ENCODE measurements at regions not wholly inside any gene's neighbourhood (a gene's known extent, or its start where the extent isn't known, plus 50 kb on each side); places are given as distances from the start of the nearest gene placed in this dataset.
"Not testable (repeated sequence)": the region's sequence is repeated elsewhere in the genome, so short reads cannot be mapped to it uniquely, and the experiment has no call there.

DNA sequence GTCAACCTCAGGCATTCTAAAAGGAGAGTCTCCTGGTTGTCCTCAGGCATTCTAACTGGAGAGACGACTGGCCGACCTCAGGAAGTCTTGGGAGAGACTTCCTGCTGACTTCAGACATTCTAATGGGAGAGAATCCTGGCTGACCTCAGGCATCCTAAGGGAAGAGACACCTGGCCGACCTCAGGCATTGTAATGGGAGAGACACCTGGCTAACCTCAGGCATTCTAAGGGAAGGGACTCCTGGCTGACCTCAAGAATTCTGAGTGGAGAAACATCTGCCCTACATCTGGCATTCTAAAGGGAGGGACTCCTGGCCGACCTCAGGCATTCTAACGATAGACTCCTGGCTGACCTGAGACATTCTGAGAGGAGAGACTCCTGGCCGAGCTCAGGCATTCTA, 1353.3 kb downstream of the UQCRFS1 start:
- TF ChIP-seq CTCF (IDR thresholded peaks at IDR 0.05), result no peak
- DNase-seq (ENCODE audit: low spot score), result no peak
- Histone ChIP-seq H3K36me3 (no peaks in the 10 kb centered on the region), H3K4me1 (ENCODE audit: control insufficient read depth in 1 of 2, low read depth in 2 of 2) (no peaks in the 10 kb centered on the region), H3K27ac (no peak overlapping the region), H3K4me3 (no peak overlapping the region), H3K27me3 (replicated peaks; ENCODE audit: insufficient read depth) (no peaks in the 10 kb centered on the region), H3K9me3 (peaks cover 44% of the 10 kb centered on the region)
- no peak for ATAC-seq (ENCODE audit: insufficient number of reproducible peaks, low FRiP score, low read depth)

- no peak overlapping the region for H3K4me3 ChIP-seq
- peaks cover 50% of the 10 kb centered on the region for H3K9me3 ChIP-seq
- H3K27me3 ChIP-seq (replicated peaks; ENCODE audit: insufficient read depth), result no peaks in the 10 kb centered on the region
- no peaks in the 10 kb centered on the region for H3K36me3 ChIP-seq
- DNase-seq (ENCODE audit: low spot score) (no peak), ATAC-seq (ENCODE audit: insufficient number of reproducible peaks, low FRiP score, low read depth) (no peak)
- H3K4me1 ChIP-seq (ENCODE audit: control insufficient read depth in 1 of 2, low read depth in 2 of 2), result no peaks in the 10 kb centered on the region
- no peak overlapping the region for H3K27ac ChIP-seq
- TF ChIP-seq CTCF (IDR thresholded peaks at IDR 0.05), result no peak
These were observed 1353.9 kb downstream of the UQCRFS1 start for GRCh38 chr19:27858981-27859581.

GRCh38 chr19:27852931-27853330, 1360.0 kb downstream of the UQCRFS1 start:
- not testable (repeated sequence) for H3K4me3 ChIP-seq; DNase-seq (ENCODE audit: low spot score); H3K4me1 ChIP-seq (ENCODE audit: control insufficient read depth in 1 of 2, low read depth in 2 of 2); H3K36me3 ChIP-seq; H3K27me3 ChIP-seq (replicated peaks; ENCODE audit: insufficient read depth); ATAC-seq (ENCODE audit: insufficient number of reproducible peaks, low FRiP score, low read depth); H3K27ac ChIP-seq
- peaks cover 53% of the 10 kb centered on the region for H3K9me3 ChIP-seq

DNA sequence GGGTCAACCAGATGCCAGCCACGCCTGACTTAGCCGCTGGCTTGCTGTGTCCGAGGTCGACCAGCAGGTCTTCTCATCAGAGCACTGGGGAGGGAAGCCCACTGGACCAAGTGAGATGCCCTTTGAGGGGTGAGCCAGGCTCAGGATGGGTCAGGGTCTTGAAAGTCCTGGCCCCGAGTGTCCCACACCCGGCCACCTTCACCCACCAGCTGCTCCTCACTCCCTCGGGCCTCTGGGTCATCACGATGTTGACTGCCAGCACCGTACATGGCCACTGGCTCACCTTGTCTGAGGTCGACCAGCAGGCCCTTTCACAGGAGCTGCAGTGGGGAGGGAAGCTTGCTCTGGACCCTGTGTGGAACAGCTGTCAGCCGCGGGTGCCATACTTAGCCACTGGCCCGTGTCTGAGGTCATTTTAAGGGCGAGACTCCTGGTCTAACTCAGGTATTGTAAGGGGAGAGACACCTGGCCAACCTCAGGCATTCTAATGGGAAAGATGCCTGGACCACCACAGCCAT, 1361.3 kb downstream of the UQCRFS1 start:
- DNase-seq (ENCODE audit: low spot score) (no peak), ATAC-seq (ENCODE audit: insufficient number of reproducible peaks, low FRiP score, low read depth) (no peak)
- no peak overlapping the region for H3K27ac ChIP-seq
- TF ChIP-seq CTCF (IDR thresholded peaks at IDR 0.05), result no peak
- H3K36me3 ChIP-seq, result no peaks in the 10 kb centered on the region
- no peak overlapping the region for H3K4me3 ChIP-seq
- H3K9me3 ChIP-seq, result peaks cover 51% of the 10 kb centered on the region
- no peaks in the 10 kb centered on the region for H3K4me1 ChIP-seq (ENCODE audit: control insufficient read depth in 1 of 2, low read depth in 2 of 2)
- H3K27me3 ChIP-seq (replicated peaks; ENCODE audit: insufficient read depth), result no peaks in the 10 kb centered on the region

DNA sequence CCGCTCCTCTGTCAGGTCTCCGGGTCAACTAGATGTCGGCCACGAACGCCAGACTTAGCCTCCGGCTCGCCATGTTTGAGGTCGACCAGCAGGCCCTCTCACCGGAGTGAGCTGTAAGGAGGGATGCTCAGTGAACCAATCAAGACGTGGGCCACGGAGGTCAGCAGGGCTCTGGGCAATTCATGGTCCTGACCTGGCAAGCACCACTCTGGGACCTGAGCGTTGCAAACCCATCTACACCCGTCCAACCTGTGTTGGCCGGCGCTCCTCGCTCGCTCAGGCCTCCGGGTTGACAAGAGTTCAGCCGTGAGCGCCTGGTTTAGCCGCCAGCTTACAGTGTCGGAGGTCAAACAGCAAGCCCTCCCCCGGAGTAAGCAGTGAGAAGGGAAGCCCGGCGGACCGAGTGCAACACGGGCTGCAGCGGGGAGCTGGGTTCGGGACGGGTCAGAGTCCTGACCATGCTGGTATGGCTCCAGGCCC, 1361.9 kb downstream of the UQCRFS1 start:
- no peak overlapping the region for H3K27ac ChIP-seq
- H3K9me3 ChIP-seq, result peaks cover 51% of the 10 kb centered on the region
- DNase-seq (ENCODE audit: low spot score) (no peak), ATAC-seq (ENCODE audit: insufficient number of reproducible peaks, low FRiP score, low read depth) (no peak)
- no peaks in the 10 kb centered on the region for H3K36me3 ChIP-seq
- H3K4me3 ChIP-seq, result no peak overlapping the region
- no peak for TF ChIP-seq CTCF (IDR thresholded peaks at IDR 0.05)
- H3K27me3 ChIP-seq (replicated peaks; ENCODE audit: insufficient read depth), result no peaks in the 10 kb centered on the region
- H3K4me1 ChIP-seq (ENCODE audit: control insufficient read depth in 1 of 2, low read depth in 2 of 2), result no peaks in the 10 kb centered on the region

DNA sequence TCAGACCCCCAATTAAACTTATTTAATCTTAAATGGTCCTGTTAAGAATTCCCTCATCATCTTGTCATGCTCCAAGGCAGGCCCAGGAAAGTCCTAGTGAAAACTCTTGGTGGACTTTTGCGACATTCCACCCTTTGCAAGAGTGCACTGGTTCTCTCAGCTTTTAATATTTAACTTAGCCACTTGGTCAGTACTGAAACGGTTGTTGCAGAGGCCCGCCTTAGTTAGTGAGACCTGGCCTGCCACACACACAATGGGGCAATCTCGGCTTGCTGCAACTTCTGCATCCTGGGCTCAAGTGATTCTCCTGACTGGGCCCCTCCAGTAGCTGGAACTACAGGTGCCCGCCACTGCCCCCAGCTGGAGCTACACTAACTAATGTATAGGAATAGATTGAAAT, 1366.0 kb downstream of the UQCRFS1 start:
- H3K27ac ChIP-seq, result no peak overlapping the region
- no peak overlapping the region for H3K4me3 ChIP-seq
- no peaks in the 10 kb centered on the region for H3K36me3 ChIP-seq
- TF ChIP-seq CTCF (IDR thresholded peaks at IDR 0.05), result no peak
- no peaks in the 10 kb centered on the region for H3K27me3 ChIP-seq (replicated peaks; ENCODE audit: insufficient read depth)
- ATAC-seq (ENCODE audit: insufficient number of reproducible peaks, low FRiP score, low read depth), result no peak
- no peaks in the 10 kb centered on the region for H3K4me1 ChIP-seq (ENCODE audit: control insufficient read depth in 1 of 2, low read depth in 2 of 2)
- peaks cover 22% of the 10 kb centered on the region for H3K9me3 ChIP-seq
- no peak for DNase-seq (ENCODE audit: low spot score)
